Liver (tissue), 8 donors: ENCODE measurements at regions not wholly inside any gene's neighbourhood (a gene's known extent, or its start where the extent isn't known, plus 50 kb on each side); places are given as distances from the start of the nearest gene placed in this dataset.

Experiments
- DNase-seq: peaks from one replicate; pipeline ENCODE4 v3.0.0-alpha.2; 2017; ENCODE audit warnings: low spot score
- H3K27ac ChIP-seq, 2 donors: one replicate each; pipeline ENCODE4 v1.7.0; 2013; ENCODE audit warnings: inconsistent platforms in 2 of 2, low read length in 2 of 2, control low read depth in 1 of 2, low read depth in 1 of 2, mild to moderate bottlenecking in 1 of 2
- H3K27me3 ChIP-seq, 4 donors: one replicate each; pipeline versions ENCODE4 v1.6.1 to v1.7.0; 2013; ENCODE audit warnings: low read length in 3 of 4, inconsistent platforms in 1 of 4, mild to moderate bottlenecking in 1 of 4, moderate library complexity in 1 of 4; ENCODE audit not compliant: control insufficient read depth in 4 of 4, insufficient read depth in 4 of 4
- H3K36me3 ChIP-seq, 4 donors: one replicate each; pipeline versions ENCODE4 v1.6.1 to v1.7.0; 2013; ENCODE audit warnings: low read length in 3 of 4, mild to moderate bottlenecking in 3 of 4, low read depth in 1 of 4, moderate library complexity in 1 of 4; ENCODE audit not compliant: control insufficient read depth in 4 of 4, insufficient read depth in 3 of 4
- H3K4me1 ChIP-seq, 4 donors: one replicate each; pipeline versions ENCODE4 v1.6.1 to v1.7.0; 2013; ENCODE audit warnings: low read length in 3 of 4, mild to moderate bottlenecking in 3 of 4, moderate library complexity in 1 of 4; ENCODE audit not compliant: control insufficient read depth in 4 of 4, insufficient read depth in 4 of 4
- H3K4me3 ChIP-seq, 3 donors: one replicate each; pipeline versions ENCODE4 v1.6.1 to v1.7.0; 2013; ENCODE audit warnings: low read length in 3 of 3, control low read depth in 1 of 3, low read depth in 1 of 3, mild to moderate bottlenecking in 1 of 3
- H3K9ac ChIP-seq, 2 donors: one replicate each; pipeline ENCODE4 v1.7.0; 2013; ENCODE audit warnings: low read length in 2 of 2, mild to moderate bottlenecking in 2 of 2, moderate library complexity in 2 of 2, control low read depth in 1 of 2, low read depth in 1 of 2
- H3K9me3 ChIP-seq, 4 donors: one replicate each; pipeline versions ENCODE4 v1.6.1 to v1.7.0; 2013; ENCODE audit warnings: low read length in 3 of 4; ENCODE audit not compliant: control insufficient read depth in 4 of 4
- ATF3 ChIP-seq: IDR thresholded peaks from 2 replicates; pipeline ENCODE4 v1.6.1; 2016; ENCODE audit warnings: antibody characterized with exemption
- CTCF ChIP-seq: fragments of 150-350 bp; IDR thresholded peaks from 2 replicates; pipeline ENCODE4 v1.5.1; 2017; ENCODE audit warnings: improper control_type of control experiment, low read depth, low read length; ENCODE audit not compliant: missing input control
- EGR1 ChIP-seq, 2 donors: IDR thresholded peaks; 2 replicates each; pipeline ENCODE4 v1.6.1; 2016 to 2018; ENCODE audit warnings: antibody characterized with exemption in 2 of 2, low read depth in 2 of 2
- FOXA1 ChIP-seq: IDR thresholded peaks from 2 replicates; pipeline ENCODE4 v1.6.1; 2016; ENCODE audit warnings: antibody characterized with exemption
- FOXA2 ChIP-seq: IDR thresholded peaks from 2 replicates; pipeline ENCODE4 v1.6.1; 2016; ENCODE audit warnings: antibody characterized with exemption
- GABPA ChIP-seq, 2 donors: IDR thresholded peaks in 1 of 2; conservative IDR thresholded peaks in 1 of 2; 2 replicates each; pipeline ENCODE4 v1.6.1; 2016; ENCODE audit warnings: antibody characterized with exemption in 2 of 2, mild to moderate bottlenecking in 1 of 2, moderate library complexity in 1 of 2
- HNF4A ChIP-seq, 2 donors: conservative IDR thresholded peaks; 2 replicates each; pipeline ENCODE4 v1.6.1; 2016; ENCODE audit warnings: antibody characterized with exemption in 2 of 2, mild to moderate bottlenecking in 2 of 2
- HNF4G ChIP-seq: IDR thresholded peaks from 2 replicates; pipeline ENCODE4 v1.6.1; 2016; ENCODE audit warnings: antibody characterized with exemption
- JUND ChIP-seq, 2 donors: IDR thresholded peaks; 2 replicates each; pipeline ENCODE4 v1.6.1; 2016; ENCODE audit warnings: antibody characterized with exemption in 2 of 2
- MAX ChIP-seq: IDR thresholded peaks from 2 replicates; pipeline ENCODE4 v1.6.1; 2016; ENCODE audit warnings: antibody characterized with exemption
- NR2F2 ChIP-seq: IDR thresholded peaks from 2 replicates; pipeline ENCODE4 v1.6.1; 2016; ENCODE audit warnings: antibody characterized with exemption
- RAD21 ChIP-seq, 2 donors: IDR thresholded peaks; 2 replicates each; pipeline ENCODE4 v1.6.1; 2016; ENCODE audit warnings: antibody characterized with exemption in 2 of 2, mild to moderate bottlenecking in 2 of 2
- RXRA ChIP-seq, 2 donors: IDR thresholded peaks; 2 replicates each; pipeline ENCODE4 v1.6.1; 2017 to 2018; ENCODE audit warnings: antibody characterized with exemption in 2 of 2, mild to moderate bottlenecking in 1 of 2
- SP1 ChIP-seq: IDR thresholded peaks from 2 replicates; pipeline ENCODE4 v1.6.1; 2018; ENCODE audit warnings: antibody characterized with exemption, mild to moderate bottlenecking
- TAF1 ChIP-seq: conservative IDR thresholded peaks from 2 replicates; pipeline ENCODE4 v1.6.1; 2016; ENCODE audit warnings: antibody characterized with exemption, mild to moderate bottlenecking
- YY1 ChIP-seq: IDR thresholded peaks from 2 replicates; pipeline ENCODE4 v1.6.1; 2016; ENCODE audit warnings: antibody characterized with exemption, mild to moderate bottlenecking
- ZBTB33 ChIP-seq: IDR thresholded peaks from 2 replicates; pipeline ENCODE4 v1.6.1; 2016; ENCODE audit warnings: antibody characterized with exemption
- WGBS: extraction: QIAGEN DNeasy Blood & Tissue Kit; methylation state at CpG from one replicate; pipeline ENCODE4 v1.1.7; 2013; 5-methylcytosine and 5-hydroxymethylcytosine counted together
- TF ChIP-seq, protein P1 (sequence below): IDR thresholded peaks from 2 replicates; pipeline ENCODE4 v1.6.1; 2016; ENCODE audit warnings: antibody characterized with exemption, mild to moderate bottlenecking
- donor health status: healthy.
- donor health status: healthy.
- donor health status: healthy.
- donor health status: healthy.
- donor health status: healthy.

DNA sequence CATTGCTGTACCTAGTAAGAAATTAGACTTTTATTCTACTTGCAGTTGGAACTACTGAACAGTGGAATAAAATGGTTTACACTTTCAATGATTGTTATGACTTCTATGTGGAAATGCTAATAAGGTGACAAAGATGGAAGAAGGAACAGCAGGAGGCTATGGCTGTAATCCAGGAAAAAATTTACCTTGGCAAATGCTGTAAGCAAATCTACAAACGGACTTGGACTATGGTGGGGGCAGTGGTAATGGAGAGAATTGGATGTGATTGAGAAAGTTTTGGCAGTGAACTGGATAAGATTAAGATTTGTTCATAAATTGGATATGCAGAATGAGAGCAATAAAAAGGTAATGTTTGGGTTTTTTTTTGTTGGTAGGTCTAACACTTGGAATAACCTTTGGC, 111.0 kb upstream of the ERBB4 start:
- TF ChIP-seq YY1: no peak
- TF ChIP-seq JUND (IDR thresholded peaks at IDR 0.05): no peak
- TF ChIP-seq GABPA (IDR thresholded peaks at IDR 0.05 in 1 of 2, conservative IDR thresholded peaks at IDR 0.05 in 1 of 2): no peak
- TF ChIP-seq SP1: no peak
- TF ChIP-seq FOXA2: no peak
- TF ChIP-seq HNF4G: no peak
- TF ChIP-seq, protein P1, sequence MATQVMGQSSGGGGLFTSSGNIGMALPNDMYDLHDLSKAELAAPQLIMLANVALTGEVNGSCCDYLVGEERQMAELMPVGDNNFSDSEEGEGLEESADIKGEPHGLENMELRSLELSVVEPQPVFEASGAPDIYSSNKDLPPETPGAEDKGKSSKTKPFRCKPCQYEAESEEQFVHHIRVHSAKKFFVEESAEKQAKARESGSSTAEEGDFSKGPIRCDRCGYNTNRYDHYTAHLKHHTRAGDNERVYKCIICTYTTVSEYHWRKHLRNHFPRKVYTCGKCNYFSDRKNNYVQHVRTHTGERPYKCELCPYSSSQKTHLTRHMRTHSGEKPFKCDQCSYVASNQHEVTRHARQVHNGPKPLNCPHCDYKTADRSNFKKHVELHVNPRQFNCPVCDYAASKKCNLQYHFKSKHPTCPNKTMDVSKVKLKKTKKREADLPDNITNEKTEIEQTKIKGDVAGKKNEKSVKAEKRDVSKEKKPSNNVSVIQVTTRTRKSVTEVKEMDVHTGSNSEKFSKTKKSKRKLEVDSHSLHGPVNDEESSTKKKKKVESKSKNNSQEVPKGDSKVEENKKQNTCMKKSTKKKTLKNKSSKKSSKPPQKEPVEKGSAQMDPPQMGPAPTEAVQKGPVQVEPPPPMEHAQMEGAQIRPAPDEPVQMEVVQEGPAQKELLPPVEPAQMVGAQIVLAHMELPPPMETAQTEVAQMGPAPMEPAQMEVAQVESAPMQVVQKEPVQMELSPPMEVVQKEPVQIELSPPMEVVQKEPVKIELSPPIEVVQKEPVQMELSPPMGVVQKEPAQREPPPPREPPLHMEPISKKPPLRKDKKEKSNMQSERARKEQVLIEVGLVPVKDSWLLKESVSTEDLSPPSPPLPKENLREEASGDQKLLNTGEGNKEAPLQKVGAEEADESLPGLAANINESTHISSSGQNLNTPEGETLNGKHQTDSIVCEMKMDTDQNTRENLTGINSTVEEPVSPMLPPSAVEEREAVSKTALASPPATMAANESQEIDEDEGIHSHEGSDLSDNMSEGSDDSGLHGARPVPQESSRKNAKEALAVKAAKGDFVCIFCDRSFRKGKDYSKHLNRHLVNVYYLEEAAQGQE: no peak
- TF ChIP-seq ATF3: no peak
- no peak for TF ChIP-seq NR2F2
- TF ChIP-seq RXRA (IDR thresholded peaks at IDR 0.05): no peak
- no peak for TF ChIP-seq TAF1
- TF ChIP-seq MAX: no peak
- TF ChIP-seq EGR1 (IDR thresholded peaks at IDR 0.05; ENCODE audit: low read depth in 2 of 2): no peak
- no peak for TF ChIP-seq ZBTB33
- no peak for TF ChIP-seq RAD21 (IDR thresholded peaks at IDR 0.05)
- TF ChIP-seq FOXA1: no peak
- no peak for TF ChIP-seq CTCF
- no peak for TF ChIP-seq HNF4A (conservative IDR thresholded peaks at IDR 0.05)
- WGBS: 25% methylated on average over 1 of the region's 1 CpG
- H3K9ac ChIP-seq: no peak overlapping the region

More for the DNA sequence above, 111.0 kb upstream of the ERBB4 start:
- Histone ChIP-seq H3K27ac (no peak overlapping the region), H3K4me1 (no peaks in the 10 kb centered on the region), H3K9me3 (peaks cover 0 to 1% (median 0%) of the 10 kb centered on the region in 4 donors), H3K36me3 (no peaks in the 10 kb centered on the region), H3K27me3 (peaks cover 0 to 3% (median 0%) of the 10 kb centered on the region in 4 donors), H3K4me3 (no peak overlapping the region)
- no peak for DNase-seq
